ENCODE measurements at regions not wholly inside any gene's neighbourhood (a gene's known extent, or its start where the extent isn't known, plus 50 kb on each side); places are given as distances from the start of the nearest gene placed in this dataset.

DNA sequence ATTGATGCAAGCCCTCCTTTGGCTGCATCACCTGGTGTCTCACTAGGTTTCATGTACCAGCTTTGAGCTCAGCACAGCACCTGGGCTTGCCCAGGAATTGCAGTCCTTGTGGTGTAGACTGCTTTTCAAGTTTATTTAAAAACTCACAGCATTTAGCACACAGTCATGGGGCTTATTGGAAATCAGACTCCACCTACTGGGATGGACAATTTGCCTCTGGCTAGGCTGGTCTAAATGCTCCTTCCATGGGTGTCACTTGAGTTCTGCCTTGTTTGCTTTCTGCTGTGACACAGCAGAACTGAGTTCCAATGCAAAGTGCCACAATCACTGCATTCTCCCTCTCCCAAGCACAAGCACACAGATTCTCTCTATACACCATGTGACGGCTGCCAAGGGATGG is 453.3 kb downstream of the GABRG2 start:
- no peak for DNase-seq (ENCODE audit: extremely low spot score, unreplicated experiment)
- TF ChIP-seq, protein P1, sequence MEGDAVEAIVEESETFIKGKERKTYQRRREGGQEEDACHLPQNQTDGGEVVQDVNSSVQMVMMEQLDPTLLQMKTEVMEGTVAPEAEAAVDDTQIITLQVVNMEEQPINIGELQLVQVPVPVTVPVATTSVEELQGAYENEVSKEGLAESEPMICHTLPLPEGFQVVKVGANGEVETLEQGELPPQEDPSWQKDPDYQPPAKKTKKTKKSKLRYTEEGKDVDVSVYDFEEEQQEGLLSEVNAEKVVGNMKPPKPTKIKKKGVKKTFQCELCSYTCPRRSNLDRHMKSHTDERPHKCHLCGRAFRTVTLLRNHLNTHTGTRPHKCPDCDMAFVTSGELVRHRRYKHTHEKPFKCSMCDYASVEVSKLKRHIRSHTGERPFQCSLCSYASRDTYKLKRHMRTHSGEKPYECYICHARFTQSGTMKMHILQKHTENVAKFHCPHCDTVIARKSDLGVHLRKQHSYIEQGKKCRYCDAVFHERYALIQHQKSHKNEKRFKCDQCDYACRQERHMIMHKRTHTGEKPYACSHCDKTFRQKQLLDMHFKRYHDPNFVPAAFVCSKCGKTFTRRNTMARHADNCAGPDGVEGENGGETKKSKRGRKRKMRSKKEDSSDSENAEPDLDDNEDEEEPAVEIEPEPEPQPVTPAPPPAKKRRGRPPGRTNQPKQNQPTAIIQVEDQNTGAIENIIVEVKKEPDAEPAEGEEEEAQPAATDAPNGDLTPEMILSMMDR (conservative IDR thresholded peaks at IDR 0.05) = no peak
- Mint-ChIP-seq H3K27me3 (no peaks in the 10 kb centered on the region), H3K9me3 (no peaks in the 10 kb centered on the region), H3K36me3 (no peaks in the 10 kb centered on the region), H3K4me3 (no peak overlapping the region), H3K27ac (no peak overlapping the region), H3K4me1 (ENCODE audit: unreplicated experiment) (no peaks in the 10 kb centered on the region)

DNA sequence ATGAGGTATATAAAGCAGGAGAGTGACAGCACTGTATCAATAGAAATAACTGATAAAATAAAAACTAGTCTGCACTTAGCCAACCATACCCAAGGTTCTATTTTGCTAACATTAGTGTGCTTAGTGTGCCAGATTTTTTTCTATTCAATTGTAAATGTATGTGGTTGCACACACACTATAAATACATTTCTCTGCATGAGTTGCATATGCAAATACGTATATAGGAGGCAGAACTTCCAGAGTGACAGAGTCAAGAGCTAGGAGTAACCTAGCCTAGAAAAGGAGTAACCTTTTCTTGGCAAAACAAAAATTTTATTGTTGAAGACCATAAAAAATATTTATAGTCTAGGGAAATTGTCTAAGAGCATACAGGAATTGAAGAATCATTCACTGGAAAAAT is 461.6 kb downstream of the GABRG2 start:
- Mint-ChIP-seq H3K27ac (no peak overlapping the region), H3K4me1 (ENCODE audit: unreplicated experiment) (no peaks in the 10 kb centered on the region), H3K36me3 (no peaks in the 10 kb centered on the region), H3K27me3 (no peaks in the 10 kb centered on the region), H3K4me3 (no peak overlapping the region), H3K9me3 (no peaks in the 10 kb centered on the region)
- no peak for DNase-seq (ENCODE audit: extremely low spot score, unreplicated experiment)
- TF ChIP-seq, protein P1 (conservative IDR thresholded peaks at IDR 0.05) = no peak

- TF ChIP-seq, protein P1 (conservative IDR thresholded peaks at IDR 0.05) = no peak
- no peaks in the 10 kb centered on the region for H3K36me3 Mint-ChIP-seq
- no peaks in the 10 kb centered on the region for H3K27me3 Mint-ChIP-seq
- no peaks in the 10 kb centered on the region for H3K9me3 Mint-ChIP-seq
- H3K4me1 Mint-ChIP-seq (ENCODE audit: unreplicated experiment) = no peaks in the 10 kb centered on the region
- H3K27ac Mint-ChIP-seq = no peak overlapping the region
- no peak for DNase-seq (ENCODE audit: extremely low spot score, unreplicated experiment)
- H3K4me3 Mint-ChIP-seq = no peak overlapping the region
These were observed 462.3 kb downstream of the GABRG2 start for GRCh38 chr5:162529886-162530285.

GRCh38 chr5:162543437-162543836 is 475.9 kb downstream of the GABRG2 start:
- TF ChIP-seq, protein P1 (conservative IDR thresholded peaks at IDR 0.05) = no peak
- Mint-ChIP-seq H3K9me3 (no peaks in the 10 kb centered on the region), H3K27me3 (no peaks in the 10 kb centered on the region), H3K4me3 (no peak overlapping the region), H3K36me3 (no peaks in the 10 kb centered on the region), H3K27ac (no peak overlapping the region), H3K4me1 (ENCODE audit: unreplicated experiment) (no peaks in the 10 kb centered on the region)
- DNase-seq (ENCODE audit: extremely low spot score, unreplicated experiment) = no peak

DNA sequence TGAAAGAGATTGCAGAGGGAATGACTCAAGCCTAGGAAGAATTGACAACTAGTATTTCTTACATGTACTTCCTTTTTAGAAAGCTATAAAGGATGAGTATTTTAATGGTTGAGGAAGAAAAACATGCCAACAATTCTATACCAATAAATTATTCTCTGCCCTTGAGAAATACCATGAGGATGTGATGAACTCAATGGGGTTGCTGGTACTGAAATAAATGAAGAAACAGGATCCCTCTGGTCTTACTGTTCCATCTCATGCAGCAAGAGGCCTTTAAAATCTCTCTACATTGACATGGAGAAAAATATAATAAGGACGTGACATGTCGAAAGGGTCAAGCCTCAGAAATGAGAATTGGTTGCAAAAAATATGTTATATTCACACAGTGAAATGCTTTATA is 477.3 kb downstream of the GABRG2 start:
- Mint-ChIP-seq H3K4me3 (no peak overlapping the region), H3K4me1 (ENCODE audit: unreplicated experiment) (no peaks in the 10 kb centered on the region)

More for the DNA sequence above, 477.3 kb downstream of the GABRG2 start:
- Mint-ChIP-seq H3K27ac (no peak overlapping the region), H3K36me3 (no peaks in the 10 kb centered on the region), H3K9me3 (peaks cover 10% of the 10 kb centered on the region), H3K27me3 (no peaks in the 10 kb centered on the region)
- TF ChIP-seq, protein P1 (conservative IDR thresholded peaks at IDR 0.05) = no peak
- DNase-seq (ENCODE audit: extremely low spot score, unreplicated experiment) = no peak

Measured in type B pancreatic cell (in vitro differentiated cells).